NT2/D1 (cell line): ENCODE measurements at regions not wholly inside any gene's neighbourhood (a gene's known extent, or its start where the extent isn't known, plus 50 kb on each side); places are given as distances from the start of the nearest gene placed in this dataset.
"Not testable (repeated sequence)": the region's sequence is repeated elsewhere in the genome, so short reads cannot be mapped to it uniquely, and the experiment has no call there.

Experiments
- YY1 ChIP-seq: IDR thresholded peaks from 2 replicates; pipeline ENCODE4 v1.6.1; 2011; ENCODE audit not compliant: insufficient read length, insufficient read depth
- ZNF274 ChIP-seq: IDR thresholded peaks from 2 replicates; pipeline ENCODE4 v1.6.1; 2011; ENCODE audit warnings: mild to moderate bottlenecking, low read depth, low read length

GRCh38 chr17:83206036-83206394 lies 126.6 kb downstream of the METRNL start:
- TF ChIP-seq YY1, ZNF274: not testable (repeated sequence)
